ENCODE measurements at regions not wholly inside any gene's neighbourhood (a gene's known extent, or its start where the extent isn't known, plus 50 kb on each side); places are given as distances from the start of the nearest gene placed in this dataset.

- TF ChIP-seq ARID3B (CRISPR knock-in tag; IDR thresholded peaks at IDR 0.05; ENCODE audit: borderline replicate concordance) = no peak
- no peak for TF ChIP-seq USF2 (CRISPR knock-in tag; IDR thresholded peaks at IDR 0.05)
- TF ChIP-seq BRCA1 (IDR thresholded peaks at IDR 0.05) = no peak
- TF ChIP-seq BRCA1 (CRISPR knock-in tag; IDR thresholded peaks at IDR 0.05) = no peak
These were observed 451.8 kb downstream of the HACE1 start for GRCh38 chr6:104407957-104408356.
